Right atrium auricular region (tissue), 2 donors: ENCODE measurements at regions not wholly inside any gene's neighbourhood (a gene's known extent, or its start where the extent isn't known, plus 50 kb on each side); places are given as distances from the start of the nearest gene placed in this dataset.

ENCODE experiments used
- DNase-seq: peaks from one replicate; pipeline ENCODE4 v3.0.0-alpha.2; 2019; ENCODE audit warnings: low spot score
- H3K27ac ChIP-seq, 2 donors: fragments of 200-600 bp; sonication (generic); 1 replicate in 1 of 2; 2 replicates in 1 of 2; pipeline ENCODE4 v1.5.1; 2016 to 2019
- H3K27me3 ChIP-seq, 2 donors: fragments of 200-600 bp; sonication (generic); one replicate each; pipeline versions ENCODE4 v1.5.1 to v1.6.0; 2017 to 2019
- H3K36me3 ChIP-seq: fragments of 200-600 bp; sonication (generic); one replicate; pipeline ENCODE4 v1.5.1; 2016
- H3K4me1 ChIP-seq, 2 donors: fragments of 200-600 bp; sonication (generic); one replicate each; pipeline versions ENCODE4 v1.5.1 to v1.6.0; 2017 to 2019
- H3K4me3 ChIP-seq, 2 donors: fragments of 200-600 bp; sonication (generic); 1 replicate in 1 of 2; 2 replicates in 1 of 2; pipeline ENCODE4 v1.5.1; 2017 to 2019; ENCODE audit warnings: mild to moderate bottlenecking in 1 of 2, moderate library complexity in 1 of 2
- H3K9me3 ChIP-seq, 2 donors: fragments of 200-600 bp; sonication (generic); one replicate each; pipeline ENCODE4 v1.5.1; 2019
- CTCF ChIP-seq, 2 donors: fragments of 200-600 bp; sonication (generic); IDR thresholded peaks; one replicate each; pipeline ENCODE4 v1.5.1; 2019; ENCODE audit warnings: antibody characterized with exemption in 2 of 2

DNA sequence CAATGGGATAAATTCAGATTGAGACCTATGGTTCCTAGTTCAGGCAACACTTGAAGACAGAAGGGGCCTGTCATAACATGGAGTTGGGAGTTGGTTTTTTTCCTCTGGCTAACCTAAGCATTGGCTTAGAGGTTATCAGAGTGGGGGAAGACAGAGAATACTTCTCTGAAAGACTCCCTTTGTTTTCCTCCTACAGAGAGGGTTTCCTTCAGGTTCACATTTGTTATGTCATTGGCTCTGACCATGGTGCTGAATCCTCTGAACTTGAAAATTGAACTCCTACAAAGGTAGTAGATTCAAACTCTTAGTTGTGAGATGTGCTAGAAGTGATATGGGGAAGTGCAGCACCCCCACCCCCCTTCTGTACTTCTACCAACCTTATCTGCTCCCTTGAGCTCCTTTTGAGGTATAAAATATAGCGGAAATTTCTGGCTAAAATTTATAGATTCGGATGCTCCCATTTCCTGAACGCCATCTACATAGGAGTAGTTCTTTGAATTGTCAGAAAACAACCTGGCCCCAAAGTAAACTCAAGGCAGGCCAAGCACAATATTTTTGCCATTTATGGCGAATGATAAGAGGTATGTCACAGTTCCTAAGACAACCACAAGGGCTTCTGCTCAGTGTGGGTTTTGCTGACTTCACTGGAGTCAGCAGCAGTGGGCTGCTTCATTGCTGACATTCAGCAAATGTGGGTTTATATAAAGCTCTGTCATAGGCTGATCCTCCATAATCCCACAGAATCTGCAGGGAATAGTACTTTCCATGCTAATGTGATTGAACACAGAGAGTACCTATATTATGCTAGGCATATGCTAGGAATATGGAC lies 131.6 kb upstream of the KLF14 start:
- peaks cover 0 to 6% of the 10 kb centered on the region in 2 donors for H3K4me1 ChIP-seq
- H3K27ac ChIP-seq, result no peak overlapping the region
- H3K4me3 ChIP-seq, result no peak overlapping the region
- peaks cover 70% of the 10 kb centered on the region for H3K36me3 ChIP-seq
- TF ChIP-seq CTCF (IDR thresholded peaks at IDR 0.05), result no peak
- H3K9me3 ChIP-seq, result peaks cover 0 to 3% of the 10 kb centered on the region in 2 donors
- no peak for DNase-seq
- no peaks in the 10 kb centered on the region for H3K27me3 ChIP-seq

DNA sequence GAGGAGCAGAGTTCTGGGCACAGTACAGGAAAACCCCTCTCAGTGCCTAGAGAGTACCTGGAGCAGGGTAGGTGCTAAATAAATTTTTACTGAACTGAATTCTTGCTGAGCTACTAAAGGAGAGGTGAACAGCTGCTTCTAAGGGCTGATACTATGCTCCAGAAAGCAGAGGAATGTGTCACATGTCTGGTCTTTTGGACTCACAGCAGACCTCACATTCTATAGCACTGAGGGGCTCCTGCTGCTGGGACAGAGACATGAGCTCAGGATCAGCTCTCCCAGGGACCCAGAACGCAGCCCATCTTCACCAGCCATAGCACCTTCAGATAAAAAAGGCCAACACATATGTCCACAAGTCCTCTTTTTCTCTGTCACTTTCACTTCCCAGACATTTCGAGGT lies 133.0 kb upstream of the KLF14 start:
- Histone ChIP-seq H3K4me1 (peaks cover 0 to 6% of the 10 kb centered on the region in 2 donors), H3K9me3 (no peaks in the 10 kb centered on the region), H3K27ac (no peak overlapping the region), H3K36me3 (peaks cover 68% of the 10 kb centered on the region), H3K4me3 (no peak overlapping the region), H3K27me3 (no peaks in the 10 kb centered on the region)
- no peak for DNase-seq
- no peak for TF ChIP-seq CTCF (IDR thresholded peaks at IDR 0.05)

DNA sequence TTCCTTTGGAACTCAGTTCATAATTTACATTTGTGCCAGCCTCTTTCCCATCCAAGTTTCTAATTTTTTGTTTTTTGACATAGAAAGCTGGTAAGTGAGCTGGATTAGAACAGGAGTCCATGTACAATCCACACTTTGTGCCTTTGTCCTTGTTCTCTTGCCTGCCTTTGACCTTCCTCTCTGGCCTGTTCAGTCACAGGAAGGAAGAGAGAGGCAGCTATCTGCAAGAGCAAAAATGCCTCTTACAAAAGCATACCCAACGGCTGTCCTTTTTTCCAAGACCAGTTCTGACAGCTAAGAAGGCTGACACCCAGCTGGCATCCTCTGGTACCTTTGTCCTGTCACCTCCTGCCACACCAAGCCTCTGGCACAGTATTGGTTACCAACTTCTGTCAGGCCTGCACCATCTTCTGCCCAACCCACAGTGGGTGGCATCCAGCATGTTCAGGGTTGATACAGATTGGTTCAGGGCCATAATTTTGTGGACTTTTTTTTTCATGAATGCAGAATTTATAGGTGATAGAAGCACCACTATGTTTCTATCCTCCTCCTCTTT lies 133.7 kb upstream of the KLF14 start:
- Histone ChIP-seq H3K4me1 (peaks cover 0 to 6% of the 10 kb centered on the region in 2 donors), H3K9me3 (no peaks in the 10 kb centered on the region), H3K36me3 (peaks cover 72% of the 10 kb centered on the region), H3K27me3 (no peaks in the 10 kb centered on the region), H3K27ac (no peak overlapping the region), H3K4me3 (no peak overlapping the region)
- no peak for DNase-seq
- no peak for TF ChIP-seq CTCF (IDR thresholded peaks at IDR 0.05)

DNA sequence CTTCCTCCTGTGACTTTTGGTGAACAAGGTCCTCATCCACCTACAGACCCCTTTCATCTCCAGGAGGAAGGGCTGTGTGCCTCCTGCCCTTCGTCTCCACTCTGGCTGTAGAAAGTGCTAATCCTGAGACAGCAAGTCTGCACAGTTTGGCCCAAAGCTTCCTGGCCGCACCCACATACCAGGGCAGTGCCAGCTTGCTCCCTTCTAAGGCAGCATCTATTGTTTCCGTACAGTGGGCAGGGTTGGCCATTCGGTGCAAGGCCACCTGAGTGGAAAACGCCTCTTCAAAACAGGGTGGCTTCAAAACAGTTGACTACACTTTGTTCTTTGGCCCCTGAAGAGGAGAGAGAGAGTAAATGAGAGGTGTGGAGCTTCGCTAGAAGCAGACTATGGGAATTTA lies 134.1 kb upstream of the KLF14 start:
- DNase-seq, result no peak
- no peak overlapping the region for H3K27ac ChIP-seq
- no peaks in the 10 kb centered on the region for H3K9me3 ChIP-seq
- peaks cover 0 to 6% of the 10 kb centered on the region in 2 donors for H3K4me1 ChIP-seq
- no peaks in the 10 kb centered on the region for H3K27me3 ChIP-seq
- H3K36me3 ChIP-seq, result peaks cover 71% of the 10 kb centered on the region
- no peak overlapping the region for H3K4me3 ChIP-seq
- TF ChIP-seq CTCF (IDR thresholded peaks at IDR 0.05), result no peak

- Histone ChIP-seq H3K9me3 (no peaks in the 10 kb centered on the region), H3K27me3 (no peaks in the 10 kb centered on the region), H3K27ac (no peak overlapping the region), H3K4me1 (peaks cover 0 to 14% of the 10 kb centered on the region in 2 donors), H3K36me3 (peaks cover 61% of the 10 kb centered on the region), H3K4me3 (no peak overlapping the region)
- no peak for DNase-seq
- TF ChIP-seq CTCF (IDR thresholded peaks at IDR 0.05), result no peak
These were observed 135.9 kb upstream of the KLF14 start for GRCh38 chr7:130869918-130870317.
